BE2C (cell line): ENCODE measurements at regions not wholly inside any gene's neighbourhood (a gene's known extent, or its start where the extent isn't known, plus 50 kb on each side); places are given as distances from the start of the nearest gene placed in this dataset.
"Not testable (repeated sequence)": the region's sequence is repeated elsewhere in the genome, so short reads cannot be mapped to it uniquely, and the experiment has no call there.

Experiments used
- DNase-seq: peaks from one replicate; pipeline ENCODE4 v3.0.0-alpha.2; 2020
- H3K27me3 ChIP-seq: fragments of 250-450 bp; sonication (Bioruptor Pico); 2 replicates; pipeline ENCODE4 v1.5.1; 2020; ENCODE audit warnings: mild to moderate bottlenecking
- H3K36me3 ChIP-seq: fragments of 250-450 bp; sonication (Bioruptor Pico); 2 replicates; pipeline ENCODE4 v1.5.1; 2020; ENCODE audit warnings: mild to moderate bottlenecking
- H3K4me1 ChIP-seq: fragments of 250-450 bp; sonication (Bioruptor Pico); 2 replicates; pipeline ENCODE4 v1.5.1; 2020
- H3K4me3 ChIP-seq: 2 replicates; pipeline ENCODE4 v1.5.1; 2011; ENCODE audit warnings: low read depth, low read length
- H3K9me3 ChIP-seq: fragments of 250-450 bp; sonication (Bioruptor Pico); 2 replicates; pipeline ENCODE4 v1.5.1; 2020
- CTCF ChIP-seq: IDR thresholded peaks from 2 replicates; pipeline ENCODE4 v1.5.1; 2012; ENCODE audit warnings: mild to moderate bottlenecking, low read depth, low read length

GRCh38 chr4:19214591-19215186 is 1037.0 kb upstream of the SLIT2 start:
- DNase-seq: no peak
- Histone ChIP-seq H3K4me1 (no peaks in the 10 kb centered on the region), H3K9me3 (no peaks in the 10 kb centered on the region), H3K4me3 (no peak overlapping the region), H3K27me3 (no peaks in the 10 kb centered on the region), H3K36me3 (no peaks in the 10 kb centered on the region)
- TF ChIP-seq CTCF: no peak

- no peaks in the 10 kb centered on the region for H3K27me3 ChIP-seq
- H3K36me3 ChIP-seq: no peaks in the 10 kb centered on the region
- no peaks in the 10 kb centered on the region for H3K4me1 ChIP-seq
- no peaks in the 10 kb centered on the region for H3K9me3 ChIP-seq
- no peak overlapping the region for H3K4me3 ChIP-seq
- TF ChIP-seq CTCF: no peak
- DNase-seq: no peak
Measured at GRCh38 chr4:19213388-19213787, 1038.3 kb upstream of the SLIT2 start.

- DNase-seq: no peak
- H3K9me3 ChIP-seq: no peaks in the 10 kb centered on the region
- no peaks in the 10 kb centered on the region for H3K4me1 ChIP-seq
- TF ChIP-seq CTCF: no peak
- no peak overlapping the region for H3K4me3 ChIP-seq
- no peaks in the 10 kb centered on the region for H3K36me3 ChIP-seq
- H3K27me3 ChIP-seq: no peaks in the 10 kb centered on the region
Measured at GRCh38 chr4:19205853-19206252, 1045.9 kb upstream of the SLIT2 start.

- H3K4me1 ChIP-seq, H3K9me3 ChIP-seq, H3K36me3 ChIP-seq, H3K27me3 ChIP-seq, DNase-seq, H3K4me3 ChIP-seq: not testable (repeated sequence)
Measured at GRCh38 chr4:19197838-19198237, 1053.9 kb upstream of the SLIT2 start.

- no peaks in the 10 kb centered on the region for H3K9me3 ChIP-seq
Measured at GRCh38 chr4:19195696-19196095, 1056.0 kb upstream of the SLIT2 start.

GRCh38 chr4:19194672-19195071 is 1057.0 kb upstream of the SLIT2 start:
- no peaks in the 10 kb centered on the region for H3K36me3 ChIP-seq
- no peaks in the 10 kb centered on the region for H3K9me3 ChIP-seq

More at GRCh38 chr4:19195696-19196095, 1056.0 kb upstream of the SLIT2 start:
- H3K36me3 ChIP-seq: no peaks in the 10 kb centered on the region
- no peak for DNase-seq
- TF ChIP-seq CTCF: no peak
- H3K4me1 ChIP-seq: no peaks in the 10 kb centered on the region
- no peaks in the 10 kb centered on the region for H3K27me3 ChIP-seq
- no peak overlapping the region for H3K4me3 ChIP-seq

More at GRCh38 chr4:19194672-19195071, 1057.0 kb upstream of the SLIT2 start:
- H3K4me3 ChIP-seq: no peak overlapping the region
- no peak for TF ChIP-seq CTCF
- no peaks in the 10 kb centered on the region for H3K27me3 ChIP-seq
- no peaks in the 10 kb centered on the region for H3K4me1 ChIP-seq
- no peak for DNase-seq
